GM21381 (cell line): ENCODE measurements at regions not wholly inside any gene's neighbourhood (a gene's known extent, or its start where the extent isn't known, plus 50 kb on each side); places are given as distances from the start of the nearest gene placed in this dataset.

Source experiments
- ATAC-seq: cut with Tn5 transposase; IDR thresholded peaks from one replicate; pipeline ENCODE4 v1.9.1; 2021; ENCODE audit warnings: mild to moderate bottlenecking, moderate library complexity; ENCODE audit not compliant: unreplicated experiment

- ATAC-seq = no peak
Observed at GRCh38 chr3:182385356-182385755, 407.9 kb upstream of the ATP11B start.

GRCh38 chr3:182388506-182388905 is 404.8 kb upstream of the ATP11B start:
- no peak for ATAC-seq

- no peak for ATAC-seq
Observed at GRCh38 chr3:182389071-182389815, 404.1 kb upstream of the ATP11B start.

- no peak for ATAC-seq
Observed at GRCh38 chr3:182390421-182390820, 402.9 kb upstream of the ATP11B start.

- ATAC-seq = no peak
Observed at GRCh38 chr3:182392182-182392937, 400.9 kb upstream of the ATP11B start.

GRCh38 chr3:182393151-182393550 is 400.2 kb upstream of the ATP11B start:
- no peak for ATAC-seq

- no peak for ATAC-seq
Observed at GRCh38 chr3:182393830-182394367, 399.4 kb upstream of the ATP11B start.

- ATAC-seq = no peak
Observed at GRCh38 chr3:182397164-182397563, 396.1 kb upstream of the ATP11B start.

GRCh38 chr3:182399978-182400737 is 393.1 kb upstream of the ATP11B start:
- no peak for ATAC-seq

GRCh38 chr3:182400838-182401237 is 392.5 kb upstream of the ATP11B start:
- ATAC-seq = no peak

GRCh38 chr3:182404031-182404430 is 389.3 kb upstream of the ATP11B start:
- no peak for ATAC-seq

- no peak for ATAC-seq
Observed at GRCh38 chr3:182405759-182406158, 387.5 kb upstream of the ATP11B start.

- no peak for ATAC-seq
Observed at GRCh38 chr3:182406786-182407185, 386.5 kb upstream of the ATP11B start.

GRCh38 chr3:182410051-182410450 is 383.3 kb upstream of the ATP11B start:
- no peak for ATAC-seq

- ATAC-seq = no peak
Observed at GRCh38 chr3:182412066-182412465, 381.2 kb upstream of the ATP11B start.

- no peak for ATAC-seq
Observed at GRCh38 chr3:182413061-182413460, 380.2 kb upstream of the ATP11B start.

GRCh38 chr3:182413682-182414081 is 379.6 kb upstream of the ATP11B start:
- no peak for ATAC-seq

- ATAC-seq = no peak
Observed at GRCh38 chr3:182414586-182414985, 378.7 kb upstream of the ATP11B start.

- ATAC-seq = no peak
Observed at GRCh38 chr3:182420741-182421140, 372.6 kb upstream of the ATP11B start.

- no peak for ATAC-seq
Observed at GRCh38 chr3:182424006-182424405, 369.3 kb upstream of the ATP11B start.
